AG09319 (cell line): ENCODE measurements at regions not wholly inside any gene's neighbourhood (a gene's known extent, or its start where the extent isn't known, plus 50 kb on each side); places are given as distances from the start of the nearest gene placed in this dataset.

ENCODE experiments used
- DNase-seq: peaks from one replicate; pipeline ENCODE4 v3.0.0-alpha.2; 2010; ENCODE audit warnings: low read depth; ENCODE audit errors: extremely low read depth
- CTCF ChIP-seq: IDR thresholded peaks from 2 replicates; pipeline ENCODE4 v1.5.1; 2011; ENCODE audit warnings: low read depth, mild to moderate bottlenecking, inconsistent platforms, low read length, moderate library complexity

- no peak for DNase-seq
Measured at GRCh38 chr11:15697437-15698236, 582.9 kb downstream of the INSC start.

DNA sequence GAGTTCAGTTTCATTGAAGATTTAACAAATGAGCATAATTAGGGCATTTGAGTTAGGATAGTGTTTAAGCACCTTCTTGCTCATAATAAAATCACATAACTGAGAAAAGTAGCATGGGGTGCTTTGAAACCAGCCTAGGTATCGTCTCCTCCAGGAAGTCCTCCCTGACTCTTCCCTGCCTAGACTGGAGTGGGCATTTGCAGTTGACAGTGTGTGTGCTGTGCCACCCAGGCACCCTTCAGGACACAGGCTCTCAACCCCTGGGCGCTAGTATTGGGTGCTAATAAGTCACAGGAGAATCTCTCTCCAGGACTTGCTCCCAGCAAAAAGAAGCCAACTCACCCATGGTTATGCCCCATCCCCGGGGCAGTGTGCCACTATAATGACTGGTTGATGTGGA lies 584.1 kb downstream of the INSC start:
- no peak for TF ChIP-seq CTCF

More at GRCh38 chr11:15697437-15698236, 582.9 kb downstream of the INSC start:
- no peak for TF ChIP-seq CTCF

DNA sequence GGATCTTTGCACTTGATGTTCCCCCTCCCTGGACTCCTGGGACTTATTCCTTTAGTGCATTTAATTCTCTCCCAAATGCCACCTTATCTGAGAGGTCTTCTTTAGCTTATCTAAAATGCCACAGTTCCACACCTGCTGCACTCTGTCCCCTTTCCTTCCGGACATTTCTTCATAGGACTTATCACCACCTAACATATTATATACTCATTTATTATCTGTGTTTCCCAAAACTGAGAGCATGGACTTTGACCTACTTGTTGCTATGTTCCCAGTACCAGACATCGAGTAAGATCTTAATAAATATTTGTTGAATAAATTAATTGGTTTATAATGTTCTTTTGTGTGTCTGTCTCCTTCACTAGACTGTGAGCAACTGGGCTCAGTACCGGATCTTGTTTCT lies 585.3 kb downstream of the INSC start:
- no peak for TF ChIP-seq CTCF
- no peak for DNase-seq

More for the DNA sequence above, 584.1 kb downstream of the INSC start:
- DNase-seq = no peak

GRCh38 chr11:15700456-15700855 lies 585.7 kb downstream of the INSC start:
- TF ChIP-seq CTCF = no peak

GRCh38 chr11:15704064-15704463 lies 589.3 kb downstream of the INSC start:
- no peak for DNase-seq
- TF ChIP-seq CTCF = no peak

More at GRCh38 chr11:15700456-15700855, 585.7 kb downstream of the INSC start:
- no peak for DNase-seq

DNA sequence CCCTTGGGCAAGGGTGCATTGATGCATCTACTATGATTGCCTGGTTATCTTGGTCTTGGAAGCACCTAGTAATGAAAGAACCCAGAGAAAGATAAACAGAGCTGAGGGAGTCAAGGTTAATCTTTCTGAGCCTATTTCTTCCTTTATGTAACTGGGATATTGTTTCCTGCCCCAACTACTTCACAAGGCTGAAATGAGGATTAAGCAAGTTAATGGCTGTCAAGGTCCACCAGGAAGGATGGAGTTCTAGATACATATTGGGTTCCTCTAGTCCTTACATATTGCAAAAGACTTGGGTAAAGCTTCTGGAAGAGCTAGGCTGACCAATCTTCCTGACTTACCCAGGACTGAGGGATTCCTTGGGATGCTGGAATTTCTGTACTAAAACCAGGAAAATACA lies 589.8 kb downstream of the INSC start:
- no peak for DNase-seq
- no peak for TF ChIP-seq CTCF

DNA sequence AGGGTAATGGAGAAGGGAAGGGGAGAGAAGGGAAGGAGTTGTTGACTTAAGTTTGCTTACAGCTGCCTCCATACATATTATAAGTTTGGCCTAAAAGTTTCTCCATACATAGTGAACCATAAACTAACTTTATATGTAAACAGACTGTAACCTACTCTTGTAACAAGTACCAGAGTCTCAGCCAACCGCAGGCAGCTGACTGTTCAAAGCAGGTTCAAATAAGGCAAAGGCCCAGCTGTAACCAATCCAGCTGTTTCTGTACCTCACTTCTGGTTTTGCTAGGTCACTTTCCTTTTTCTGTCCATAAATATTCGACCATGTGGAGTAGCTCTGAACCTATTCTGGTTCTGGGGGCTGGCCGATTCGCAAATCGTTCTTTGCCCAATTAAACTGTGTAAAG lies 591.2 kb downstream of the INSC start:
- TF ChIP-seq CTCF = no peak
- DNase-seq = no peak
